Prostate gland (tissue), 2 donors: ENCODE measurements at regions not wholly inside any gene's neighbourhood (a gene's known extent, or its start where the extent isn't known, plus 50 kb on each side); places are given as distances from the start of the nearest gene placed in this dataset.

Experiments
- CTCF ChIP-seq, 4 experiments: fragments of 200-600 bp in 2 of 4; fragments of 450-650 bp in 2 of 4; sonication (generic) in 2 of 4; IDR thresholded peaks; 1 replicate in 3 of 4; 2 replicates in 1 of 4; pipeline ENCODE4 v1.5.1; 2016 to 2019; ENCODE audit warnings: antibody characterized with exemption in 4 of 4, mild to moderate bottlenecking in 2 of 4, moderate library complexity in 2 of 4
- POLR2AphosphoS5 ChIP-seq: sonication (generic); formaldehyde crosslinking; IDR thresholded peaks from one replicate; pipeline ENCODE4 v1.6.1; 2017; ENCODE audit warnings: antibody characterized with exemption

- TF ChIP-seq POLR2AphosphoS5, result no peak
- TF ChIP-seq CTCF (IDR thresholded peaks at IDR 0.05), result no peak
These were observed 304.3 kb downstream of the MATN1 start for GRCh38 chr1:30418939-30419720.
